Femur (tissue), 1 donor: ENCODE measurements at regions not wholly inside any gene's neighbourhood (a gene's known extent, or its start where the extent isn't known, plus 50 kb on each side); places are given as distances from the start of the nearest gene placed in this dataset.

Source experiments
- DNase-seq: peaks from one replicate; pipeline ENCODE4 v3.0.0-alpha.2; 2017

DNA sequence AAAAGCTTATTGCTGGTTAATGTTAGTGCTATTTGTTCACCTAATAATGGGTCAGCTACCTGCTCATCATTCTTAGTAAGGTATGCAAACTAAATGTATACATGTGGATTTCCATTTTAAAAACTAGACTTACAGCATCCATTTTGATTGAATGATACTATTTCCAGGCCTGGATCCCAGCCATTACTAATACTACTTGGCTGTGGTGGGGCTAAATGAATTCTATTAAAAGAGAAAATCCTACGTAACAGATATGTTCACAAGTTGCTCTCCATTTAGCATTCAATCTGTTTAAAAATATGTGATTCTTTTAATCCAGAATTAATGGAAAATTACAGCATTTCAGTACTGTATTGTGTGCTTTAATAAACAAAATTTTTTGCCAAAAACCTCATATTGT lies 169.4 kb upstream of the MIR17HG start:
- DNase-seq: no peak

DNA sequence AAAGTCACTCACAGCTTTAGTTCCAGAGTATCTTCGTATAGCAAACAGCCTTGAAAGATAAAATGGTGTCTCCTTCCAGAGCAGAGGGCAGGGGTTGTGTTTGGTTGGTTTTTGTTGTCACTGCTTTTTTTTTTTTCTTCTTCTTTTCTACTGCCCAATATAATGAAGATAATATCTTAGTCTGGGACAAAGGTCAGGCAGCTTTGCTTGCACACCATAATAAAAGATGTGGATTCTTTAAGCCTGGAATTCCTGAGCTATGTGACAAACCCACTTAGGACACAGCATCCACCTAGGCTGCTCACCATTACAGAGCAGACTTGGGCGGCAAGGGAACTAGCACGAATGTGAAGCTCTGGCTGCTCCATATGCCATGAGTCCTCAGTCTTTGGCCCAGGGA lies 165.6 kb upstream of the MIR17HG start:
- DNase-seq: no peak

DNA sequence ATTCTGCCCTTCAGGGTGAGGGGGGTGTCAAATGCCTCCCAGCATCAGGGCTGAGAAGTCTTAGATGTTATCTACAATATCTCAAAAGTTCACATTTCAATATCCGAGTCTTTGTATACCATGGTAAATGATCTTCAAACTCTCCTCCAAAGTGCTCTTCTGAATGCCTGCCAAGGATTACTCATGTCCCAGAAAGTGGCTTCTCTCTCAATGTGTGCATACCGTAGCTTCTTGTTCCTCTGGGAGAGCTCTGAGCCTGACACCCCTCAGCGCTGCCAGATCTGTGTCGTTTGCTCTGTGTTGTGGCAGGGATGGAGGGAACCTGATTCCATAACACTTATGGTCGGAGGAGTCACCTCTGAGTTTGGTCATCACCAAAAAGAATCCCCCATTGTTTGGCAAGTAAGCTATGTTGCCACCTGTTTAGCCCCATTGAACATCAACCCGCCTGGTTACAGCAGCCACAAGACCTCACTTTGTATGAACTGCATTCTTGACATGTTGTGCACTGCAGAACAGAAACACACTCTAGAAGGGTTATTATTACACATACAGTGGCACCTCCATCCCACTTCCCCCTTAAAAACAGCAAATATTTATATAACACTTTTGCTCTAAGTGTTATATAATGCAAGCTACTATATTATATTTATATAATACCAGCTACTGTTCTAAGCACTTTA lies 163.1 kb upstream of the MIR17HG start:
- DNase-seq: no peak

DNA sequence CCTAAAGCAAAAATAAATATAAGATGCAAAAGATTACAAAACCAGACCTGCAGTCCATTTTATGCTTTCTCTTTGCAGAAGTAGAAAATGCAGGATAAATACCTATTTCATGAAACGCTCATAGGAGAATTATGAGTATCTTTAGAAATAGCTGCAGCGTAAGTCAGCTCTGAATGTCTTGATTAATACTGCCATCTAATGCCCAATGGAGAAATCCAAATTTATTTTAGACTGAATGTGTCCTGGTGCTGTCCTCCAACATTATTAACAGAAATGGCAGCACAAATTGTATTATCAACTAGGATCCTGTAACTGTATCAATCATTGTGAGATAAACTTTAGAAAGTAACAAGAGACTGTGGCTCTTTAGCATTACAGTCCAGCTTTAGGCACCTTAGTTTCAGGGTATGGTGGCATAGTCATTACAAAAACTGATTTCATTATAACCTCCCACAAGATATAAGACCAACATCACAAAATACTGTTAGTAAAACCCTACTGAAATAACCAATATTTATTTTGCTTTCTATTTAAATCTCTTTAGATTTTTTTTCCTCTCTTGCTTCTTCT lies 162.1 kb upstream of the MIR17HG start:
- DNase-seq: no peak

DNA sequence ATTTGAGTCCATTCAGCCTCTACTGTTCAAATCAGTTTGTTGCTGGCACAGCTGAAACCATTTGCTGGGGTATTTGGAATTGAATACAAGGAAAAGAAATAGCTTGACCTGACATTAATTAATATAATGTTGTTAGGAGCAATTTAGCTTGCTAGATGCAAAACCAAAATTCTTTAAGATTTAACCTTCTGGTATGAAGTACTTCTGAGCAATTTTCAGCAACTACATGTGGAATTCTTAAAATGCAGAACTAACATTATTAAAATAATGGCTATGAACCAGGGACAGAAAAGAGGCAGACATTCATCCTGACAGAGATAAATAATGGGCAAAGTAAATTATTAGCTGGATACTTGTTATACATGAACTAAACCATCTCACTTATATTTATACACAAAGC lies 160.0 kb upstream of the MIR17HG start:
- DNase-seq: no peak

DNA sequence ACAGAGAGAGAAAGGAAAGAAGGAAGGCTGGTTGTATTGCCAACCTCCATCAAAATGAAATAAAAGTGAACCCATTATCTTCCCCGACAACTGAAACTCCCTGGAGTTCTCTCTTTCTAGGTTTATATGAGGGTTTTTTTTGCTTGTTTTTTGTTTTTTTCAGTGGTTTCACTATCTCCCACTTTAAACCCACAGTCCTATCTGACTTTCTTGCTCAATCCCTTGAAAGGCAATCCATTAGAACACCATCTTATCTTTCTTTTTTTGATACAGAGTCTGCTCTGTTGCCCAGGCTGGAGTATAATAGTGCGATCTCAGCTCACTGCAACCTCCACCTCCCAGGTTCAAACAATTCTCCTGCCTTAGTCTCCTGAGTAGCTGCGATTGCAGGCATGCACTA lies 158.0 kb upstream of the MIR17HG start:
- no peak for DNase-seq

DNA sequence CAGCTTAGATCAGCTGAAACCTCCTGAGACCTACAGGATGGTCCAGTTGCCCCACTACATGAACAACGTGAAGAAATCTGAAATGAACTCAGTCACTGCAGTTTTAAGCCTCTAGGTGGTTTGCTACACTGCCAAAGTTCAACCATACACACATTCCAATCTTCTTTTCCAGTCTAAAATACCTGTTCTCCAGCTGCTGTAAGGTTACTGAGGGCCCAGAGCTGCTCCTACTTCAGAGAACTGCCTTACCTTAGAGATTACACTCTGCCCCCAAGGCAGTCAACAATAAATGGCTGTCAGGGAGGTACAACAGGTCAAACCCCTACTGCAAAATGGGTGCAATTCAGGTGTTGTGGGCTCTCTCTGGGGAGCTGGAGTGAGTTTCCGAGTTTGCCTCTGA lies 154.1 kb upstream of the MIR17HG start:
- DNase-seq: no peak

DNA sequence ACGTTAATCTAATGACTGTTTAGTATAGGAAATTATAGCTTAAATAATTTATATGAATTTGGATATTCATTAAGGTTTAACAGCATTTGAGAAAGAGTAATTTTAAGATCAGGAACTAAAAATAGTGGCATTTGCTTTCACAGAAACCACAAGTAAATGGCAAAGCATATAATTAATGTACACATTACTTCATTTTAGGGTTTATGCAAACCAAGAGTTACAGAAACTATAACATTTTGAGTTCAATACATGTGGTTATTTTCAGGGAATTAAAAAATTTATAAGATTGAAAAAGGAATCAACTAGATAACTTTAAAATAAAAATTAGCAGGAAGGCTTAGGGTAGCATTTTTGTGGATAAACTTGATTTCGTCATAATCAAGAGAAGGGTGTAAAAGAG lies 151.7 kb upstream of the MIR17HG start:
- no peak for DNase-seq

DNA sequence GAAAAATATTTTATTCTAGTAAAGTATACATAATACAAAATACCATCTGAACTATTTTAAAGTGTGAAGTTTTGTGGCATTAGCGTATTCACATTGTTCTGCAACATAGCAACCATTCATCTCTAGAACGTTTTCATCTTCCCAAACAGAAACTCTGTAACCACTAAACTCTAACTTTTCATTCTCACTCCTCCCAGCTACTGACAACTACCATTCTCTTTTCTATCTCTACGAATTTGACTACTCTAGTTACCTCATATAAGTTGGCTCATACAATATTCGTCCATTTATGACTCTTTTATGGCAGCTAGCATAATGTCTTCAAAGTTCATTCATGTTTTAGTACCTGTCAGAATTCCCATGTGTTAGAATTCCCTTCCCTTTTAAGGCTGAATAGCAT lies 150.5 kb upstream of the MIR17HG start:
- no peak for DNase-seq

DNA sequence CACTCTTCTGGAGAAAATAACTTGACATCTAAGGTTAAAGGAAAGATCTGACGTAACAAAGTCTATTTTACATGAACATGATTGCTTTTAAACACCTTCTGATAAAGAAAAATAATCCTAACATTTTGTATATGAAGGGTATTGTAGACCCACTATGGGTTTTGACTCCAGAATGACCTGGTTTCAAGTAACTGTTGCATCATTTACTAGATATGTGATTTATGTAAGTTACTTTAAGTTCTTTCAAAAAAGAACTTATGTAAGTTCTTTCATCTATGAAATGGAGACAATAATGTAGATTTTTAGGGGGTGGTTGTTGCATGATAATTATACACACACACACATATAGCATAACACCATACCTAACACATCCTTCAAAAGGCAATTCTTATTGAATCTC lies 147.6 kb upstream of the MIR17HG start:
- DNase-seq: no peak

DNA sequence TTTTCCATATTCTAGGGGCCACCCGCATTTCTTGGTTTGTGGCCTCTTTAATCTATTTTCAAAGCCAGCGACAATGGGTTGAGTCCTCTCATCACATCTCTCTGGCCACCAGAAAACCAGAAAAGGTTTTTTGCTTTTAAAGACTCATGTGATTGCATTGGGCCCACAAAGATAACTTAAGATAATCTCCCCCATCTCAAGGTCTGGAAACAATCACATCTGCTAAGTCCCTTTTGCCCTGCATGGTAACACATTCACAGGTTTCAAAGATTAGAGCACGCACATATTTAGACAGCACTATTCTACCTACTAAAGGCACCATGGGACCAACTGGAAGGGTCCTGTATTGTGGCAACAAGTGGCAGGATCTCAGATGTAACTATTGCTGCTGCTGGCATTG lies 147.0 kb upstream of the MIR17HG start:
- DNase-seq: no peak

DNA sequence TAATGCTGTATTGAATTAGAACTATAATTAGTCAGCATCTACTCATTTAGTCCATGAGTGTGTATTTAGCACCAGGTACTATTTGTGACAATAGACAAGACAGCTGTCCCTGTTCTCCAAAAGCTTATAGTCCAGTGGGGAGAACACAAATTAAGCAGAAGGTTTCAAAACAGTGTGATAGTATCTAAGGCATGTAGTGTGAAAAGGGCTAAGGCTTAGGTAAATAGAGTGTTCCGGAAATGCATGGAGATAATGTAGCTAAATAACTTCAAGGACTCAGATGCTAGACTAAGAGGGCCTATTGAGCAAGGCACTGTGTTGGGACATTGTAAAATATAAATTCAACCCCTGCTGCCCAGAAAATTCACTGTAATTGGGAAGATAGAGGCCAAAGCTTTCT lies 144.1 kb upstream of the MIR17HG start:
- no peak for DNase-seq

DNA sequence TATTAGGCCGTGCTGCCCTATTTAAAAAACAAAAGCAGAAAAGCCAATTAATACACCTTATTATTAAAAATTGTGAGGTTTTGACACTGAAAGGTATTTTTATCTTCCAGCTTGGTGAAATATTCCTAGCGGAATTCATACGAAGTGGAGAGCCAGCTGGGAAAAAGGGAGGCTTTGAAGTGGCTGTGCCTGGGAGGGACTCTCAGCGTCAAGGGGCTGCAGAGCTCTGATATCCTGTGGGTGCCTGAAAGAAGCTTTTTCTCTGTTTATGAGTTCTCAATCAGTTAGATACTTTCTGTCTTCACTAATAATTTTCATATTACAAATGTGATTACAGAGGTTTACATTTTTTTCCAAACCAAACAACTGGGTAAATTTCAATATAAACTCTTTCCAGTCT lies 140.2 kb upstream of the MIR17HG start:
- no peak for DNase-seq

DNA sequence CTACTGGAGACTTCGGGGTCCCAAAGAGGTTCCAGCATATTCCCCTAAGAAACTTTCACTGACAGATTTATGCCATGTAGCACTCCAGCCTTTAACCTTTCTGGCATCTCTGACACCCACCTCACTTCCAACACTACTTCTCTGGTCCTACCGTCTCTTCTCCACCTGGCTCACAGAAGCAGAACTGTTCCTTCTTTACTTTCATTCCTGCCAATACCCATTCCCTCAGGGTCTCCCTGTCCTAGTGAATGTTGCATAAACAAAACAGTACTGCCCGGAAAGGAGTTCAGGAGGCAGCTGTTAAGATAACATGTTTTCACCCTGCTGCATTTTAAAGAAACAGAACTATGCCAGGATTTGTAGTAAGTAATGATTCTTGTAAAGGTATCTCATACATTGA lies 136.0 kb upstream of the MIR17HG start:
- no peak for DNase-seq

DNA sequence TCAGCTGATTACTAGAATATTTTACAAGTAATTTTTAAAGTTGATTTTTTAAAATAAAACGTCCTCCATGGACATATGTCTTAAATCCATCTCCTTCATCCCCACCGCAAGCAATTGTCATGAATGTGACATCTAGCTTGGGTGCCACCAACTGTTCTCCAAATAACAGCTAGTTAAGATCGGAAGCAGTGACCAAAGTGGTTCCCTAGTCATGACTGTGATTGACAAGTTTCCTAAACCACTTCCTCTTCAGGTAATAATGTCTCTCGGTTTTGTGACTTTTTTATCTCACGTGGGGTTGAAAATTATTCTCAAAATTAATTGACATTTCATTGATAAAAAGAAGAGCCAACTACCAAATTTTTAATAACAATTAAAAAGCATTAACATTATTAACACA lies 135.3 kb upstream of the MIR17HG start:
- DNase-seq: no peak

DNA sequence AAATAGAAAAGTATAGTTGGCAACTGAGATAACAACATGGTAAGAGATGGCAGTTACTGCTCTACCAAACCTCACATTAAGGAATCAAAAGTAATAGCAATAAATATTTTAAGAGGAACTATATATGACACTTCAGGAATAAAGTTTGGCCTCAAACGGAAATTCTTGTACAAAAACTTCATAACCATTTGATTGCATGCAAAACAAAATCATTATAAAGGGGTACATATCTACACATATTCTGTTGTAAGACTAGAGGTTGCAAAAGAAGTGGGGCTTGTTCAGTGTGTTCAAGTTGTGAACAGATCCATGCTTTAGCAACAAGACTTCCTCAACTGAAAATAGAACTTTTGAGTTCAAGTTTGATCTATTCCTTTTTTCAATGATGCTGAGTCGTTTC lies 133.5 kb upstream of the MIR17HG start:
- no peak for DNase-seq

DNA sequence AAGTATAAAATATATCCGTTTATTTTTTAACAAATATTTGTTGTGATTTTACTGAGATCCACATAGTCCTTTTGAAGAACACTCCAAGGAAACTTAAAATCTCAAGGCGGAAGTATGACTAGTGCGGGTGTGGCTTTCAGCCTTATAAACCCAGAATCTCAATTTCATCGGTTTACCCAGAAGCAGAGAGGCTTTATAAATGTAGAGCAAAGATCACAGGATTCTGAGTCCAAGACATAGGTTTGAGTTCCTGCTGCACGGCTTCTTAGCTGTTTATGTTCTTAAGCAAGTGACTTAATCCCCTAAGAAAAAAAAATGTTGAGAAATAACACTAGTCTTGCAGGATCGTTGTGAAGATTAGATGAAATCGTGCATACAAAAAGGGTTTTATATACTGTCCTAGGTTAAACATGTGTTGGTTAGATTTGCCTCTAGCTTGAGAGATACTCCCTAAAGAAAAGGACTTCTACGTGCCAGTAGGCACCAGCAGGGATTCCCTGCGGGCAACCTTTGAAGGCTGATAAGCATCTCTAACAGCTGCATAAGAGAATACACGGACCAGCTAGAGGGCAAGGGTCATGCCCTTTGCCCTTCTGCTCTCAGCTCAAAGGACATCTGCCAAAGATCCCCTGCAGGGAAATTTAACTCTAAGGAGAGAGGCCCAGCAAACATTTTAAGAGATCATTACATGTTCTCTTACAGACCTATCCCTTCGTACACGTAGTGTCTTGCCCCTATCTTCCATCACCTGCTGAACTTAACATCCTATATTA lies 130.4 kb upstream of the MIR17HG start:
- DNase-seq: no peak

DNA sequence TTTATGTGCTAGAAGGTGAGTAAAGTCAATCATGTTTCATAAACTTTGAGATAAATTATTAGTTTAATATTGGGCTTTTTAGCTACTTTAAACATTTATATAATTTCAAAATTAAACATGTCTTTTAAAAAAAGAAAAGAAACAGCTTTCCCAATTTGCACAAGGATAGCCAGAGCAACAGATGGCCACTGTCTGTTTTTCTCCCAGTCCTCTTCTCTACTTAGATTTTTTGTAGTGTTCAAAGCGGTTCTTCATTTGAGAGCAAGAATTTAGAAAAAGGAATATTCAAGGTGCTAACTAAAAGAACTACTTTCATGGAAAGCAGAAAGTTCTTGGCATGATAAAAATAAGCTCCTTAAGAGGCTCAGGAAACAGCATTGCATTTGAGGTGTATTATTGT lies 128.3 kb upstream of the MIR17HG start:
- DNase-seq: no peak

DNA sequence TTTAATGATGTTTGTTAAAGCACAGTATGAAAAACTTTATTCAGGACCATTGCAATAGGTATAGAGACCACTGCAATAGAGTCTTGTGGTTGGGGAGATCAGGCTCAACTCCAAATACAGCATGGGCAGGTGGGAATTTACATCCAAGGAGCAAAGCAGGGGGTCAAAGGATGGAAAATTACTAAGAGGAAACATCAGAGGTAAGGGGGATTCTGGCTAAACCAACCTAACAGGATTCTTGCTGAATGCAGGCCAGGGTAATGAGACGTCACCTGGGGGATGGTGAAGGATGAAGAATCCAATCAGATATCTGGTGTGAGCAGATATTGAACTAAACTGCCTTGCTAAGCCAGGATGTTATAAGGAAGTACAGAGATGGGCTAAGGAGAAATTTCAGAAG lies 126.6 kb upstream of the MIR17HG start:
- DNase-seq: no peak

DNA sequence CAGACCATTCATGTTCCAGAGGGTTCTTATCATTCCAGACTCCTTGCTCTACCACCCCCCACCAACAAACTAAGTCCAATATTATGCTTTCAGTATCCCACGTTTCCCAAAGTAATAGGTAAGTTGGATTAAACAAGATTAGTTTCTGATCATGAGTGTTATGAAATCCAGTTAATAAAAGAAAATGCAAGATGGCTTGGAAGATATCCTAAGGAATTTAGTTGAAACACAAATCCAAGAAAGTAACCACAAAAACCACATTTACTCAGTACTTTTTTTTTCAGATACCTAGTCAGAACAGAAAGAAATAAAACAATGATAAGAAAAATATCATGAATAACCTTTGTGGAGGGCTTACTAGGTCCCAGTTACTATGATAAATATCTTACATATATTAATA lies 119.4 kb upstream of the MIR17HG start:
- DNase-seq: no peak

DNA sequence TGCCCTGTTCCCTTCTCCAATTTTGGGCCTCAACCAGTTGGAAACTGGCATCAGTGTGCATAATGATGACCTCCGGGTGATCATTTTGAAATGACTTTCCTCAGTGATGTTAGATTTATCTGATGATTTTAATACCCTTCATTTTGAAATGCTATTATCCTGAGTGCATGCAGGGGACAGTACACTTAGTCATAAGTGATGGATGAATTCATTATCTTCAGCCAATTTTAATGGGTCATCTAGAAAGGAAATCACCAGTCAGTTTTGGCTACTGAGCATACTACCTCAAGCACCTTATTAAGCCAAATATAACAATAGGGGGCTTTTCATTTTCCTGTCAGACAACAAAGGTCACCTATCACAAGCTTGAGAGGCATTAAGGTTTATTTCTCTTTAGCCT lies 118.5 kb upstream of the MIR17HG start:
- no peak for DNase-seq

DNA sequence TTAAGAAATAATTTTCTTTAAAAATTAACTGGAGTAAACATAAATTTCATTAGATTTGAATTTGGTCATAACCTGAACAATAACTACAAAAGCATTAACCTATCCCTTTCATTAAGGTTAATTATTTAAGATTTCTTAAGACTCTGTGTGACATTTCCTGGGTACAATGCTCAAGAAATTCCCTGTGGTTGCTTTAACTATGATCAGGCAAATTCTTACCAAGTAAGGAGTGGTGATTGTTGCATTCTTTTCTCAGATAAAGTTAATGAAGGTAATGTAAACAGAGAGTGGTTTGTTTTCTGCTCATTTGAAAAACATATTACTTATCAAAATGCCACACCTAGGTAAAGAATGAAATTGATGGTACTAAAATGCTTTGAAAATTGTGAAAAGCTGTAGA lies 114.8 kb upstream of the MIR17HG start:
- no peak for DNase-seq

DNA sequence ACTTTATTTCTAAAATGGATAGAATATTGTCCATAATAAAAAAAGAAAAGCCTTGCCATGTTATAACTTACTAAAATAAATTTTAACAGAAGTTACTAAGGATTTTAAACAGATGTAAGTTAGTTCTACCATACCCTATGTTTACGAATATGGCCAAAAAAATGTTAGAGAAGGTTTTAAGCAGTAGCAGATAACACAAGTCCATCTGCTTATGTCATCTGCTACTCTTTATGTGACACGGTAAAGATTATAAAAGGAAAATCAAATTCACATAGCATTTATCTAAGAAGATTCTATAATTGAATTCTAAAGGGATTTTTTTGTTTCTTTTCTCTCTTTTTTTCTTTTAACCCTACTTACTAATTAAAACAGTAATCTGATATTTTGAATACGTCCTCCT lies 114.2 kb upstream of the MIR17HG start:
- no peak for DNase-seq

DNA sequence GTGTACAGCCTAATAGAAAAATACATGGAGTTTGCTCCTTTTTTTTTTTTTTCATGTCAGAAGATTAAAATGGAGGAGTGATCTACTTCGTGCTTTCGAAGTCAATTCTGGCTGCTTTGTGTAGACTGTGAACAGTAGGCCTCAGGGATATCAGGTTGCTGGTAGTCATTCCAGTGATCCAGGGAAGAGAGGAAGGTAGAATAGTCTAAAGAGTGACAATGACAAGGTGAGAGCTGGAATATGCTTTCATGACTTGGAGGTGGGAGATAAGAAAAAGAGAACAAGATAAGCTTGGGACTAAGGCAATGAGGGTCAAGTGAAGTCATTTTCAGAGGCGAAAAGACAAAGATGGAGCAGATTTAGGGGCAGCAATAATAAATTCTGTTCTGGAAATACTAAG lies 111.3 kb upstream of the MIR17HG start:
- no peak for DNase-seq

DNA sequence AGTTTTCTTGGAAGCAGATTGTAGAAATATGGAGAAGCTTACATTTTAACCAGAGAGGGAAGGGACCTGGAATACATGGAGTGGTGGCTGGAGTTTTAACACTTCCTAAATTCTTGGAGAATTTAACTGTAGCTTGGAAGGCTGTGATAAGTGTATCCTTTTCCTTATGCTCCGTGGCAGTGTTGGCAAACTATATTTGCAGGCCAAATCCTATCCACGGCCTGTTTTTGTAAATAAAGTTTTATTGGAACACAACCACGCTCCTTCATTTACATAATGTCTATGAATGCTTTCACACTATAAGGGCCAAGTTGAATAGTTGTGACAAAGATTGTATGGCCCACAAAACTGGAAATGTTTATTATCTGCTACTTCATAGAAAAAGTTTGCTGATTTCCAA lies 110.6 kb upstream of the MIR17HG start:
- no peak for DNase-seq
